Adrenal gland (tissue), 5 donors: ENCODE measurements at regions not wholly inside any gene's neighbourhood (a gene's known extent, or its start where the extent isn't known, plus 50 kb on each side); places are given as distances from the start of the nearest gene placed in this dataset.

Experiments
- POLR2A ChIP-seq, 2 donors: fragments of 450-650 bp; IDR thresholded peaks; one replicate each; pipeline ENCODE4 v1.6.1; 2017; ENCODE audit warnings: antibody characterized with exemption in 2 of 2, mild to moderate bottlenecking in 2 of 2, moderate library complexity in 1 of 2
- TF ChIP-seq, protein P1 (sequence below), 6 experiments: fragments of 450-650 bp in 4 of 6; fragments of 200-600 bp in 2 of 6; sonication (generic) in 1 of 6; IDR thresholded peaks; 1 replicate in 5 of 6; 2 replicates in 1 of 6; pipeline versions ENCODE4 v1.5.1 to v1.8.0; 2016 to 2021; ENCODE audit warnings: antibody characterized with exemption in 6 of 6, mild to moderate bottlenecking in 2 of 6, moderate library complexity in 1 of 6
- donor health status: DM: no; HTN: no; CAD: no.

DNA sequence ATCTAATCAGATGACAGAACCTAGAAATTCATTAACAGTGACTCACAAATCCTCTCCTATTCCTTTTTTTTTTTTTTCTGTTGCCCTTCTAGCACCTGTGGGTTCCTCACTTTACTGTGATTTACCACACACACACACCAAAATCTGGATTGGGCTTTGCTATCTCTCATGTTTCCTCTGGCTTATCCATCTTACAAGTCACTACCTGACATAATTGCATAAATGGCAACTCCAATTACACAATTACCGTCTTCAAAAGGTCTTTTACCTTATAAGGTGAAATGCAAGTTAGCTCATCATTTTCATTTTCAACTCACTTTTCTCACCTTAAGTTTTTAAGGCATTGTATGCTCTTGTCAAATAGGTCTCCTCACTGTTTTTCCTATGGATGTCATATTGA is 426.3 kb upstream of the MEF2C start:
- TF ChIP-seq, protein P1, sequence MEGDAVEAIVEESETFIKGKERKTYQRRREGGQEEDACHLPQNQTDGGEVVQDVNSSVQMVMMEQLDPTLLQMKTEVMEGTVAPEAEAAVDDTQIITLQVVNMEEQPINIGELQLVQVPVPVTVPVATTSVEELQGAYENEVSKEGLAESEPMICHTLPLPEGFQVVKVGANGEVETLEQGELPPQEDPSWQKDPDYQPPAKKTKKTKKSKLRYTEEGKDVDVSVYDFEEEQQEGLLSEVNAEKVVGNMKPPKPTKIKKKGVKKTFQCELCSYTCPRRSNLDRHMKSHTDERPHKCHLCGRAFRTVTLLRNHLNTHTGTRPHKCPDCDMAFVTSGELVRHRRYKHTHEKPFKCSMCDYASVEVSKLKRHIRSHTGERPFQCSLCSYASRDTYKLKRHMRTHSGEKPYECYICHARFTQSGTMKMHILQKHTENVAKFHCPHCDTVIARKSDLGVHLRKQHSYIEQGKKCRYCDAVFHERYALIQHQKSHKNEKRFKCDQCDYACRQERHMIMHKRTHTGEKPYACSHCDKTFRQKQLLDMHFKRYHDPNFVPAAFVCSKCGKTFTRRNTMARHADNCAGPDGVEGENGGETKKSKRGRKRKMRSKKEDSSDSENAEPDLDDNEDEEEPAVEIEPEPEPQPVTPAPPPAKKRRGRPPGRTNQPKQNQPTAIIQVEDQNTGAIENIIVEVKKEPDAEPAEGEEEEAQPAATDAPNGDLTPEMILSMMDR (IDR thresholded peaks at IDR 0.05): no peak
- TF ChIP-seq POLR2A (IDR thresholded peaks at IDR 0.05): no peak
